T-helper 2 cell treated with Interferon-gamma antibody and Interleukin-4, amounts not matched to agents 100 ng/mL and 5 ng/mL, for 36 hours (primary cell): ENCODE measurements at regions not wholly inside any gene's neighbourhood (a gene's known extent, or its start where the extent isn't known, plus 50 kb on each side); places are given as distances from the start of the nearest gene placed in this dataset.

Experiments used
- intact Hi-C: fragments of 100-400 bp; cut with micrococcal nuclease; formaldehyde crosslinking; loops from one replicate; pipeline ENCODE4 v1.15.1; 2023

- intact Hi-C loops = no loop called here
Measured at GRCh38 chr5:163386352-163386751, 51.0 kb upstream of the CCNG1 start.

GRCh38 chr5:163387589-163388343 is 49.6 kb upstream of the CCNG1 start:
- intact Hi-C loops = no loop called here
